ENCODE measurements at regions not wholly inside any gene's neighbourhood (a gene's known extent, or its start where the extent isn't known, plus 50 kb on each side); places are given as distances from the start of the nearest gene placed in this dataset.

DNA sequence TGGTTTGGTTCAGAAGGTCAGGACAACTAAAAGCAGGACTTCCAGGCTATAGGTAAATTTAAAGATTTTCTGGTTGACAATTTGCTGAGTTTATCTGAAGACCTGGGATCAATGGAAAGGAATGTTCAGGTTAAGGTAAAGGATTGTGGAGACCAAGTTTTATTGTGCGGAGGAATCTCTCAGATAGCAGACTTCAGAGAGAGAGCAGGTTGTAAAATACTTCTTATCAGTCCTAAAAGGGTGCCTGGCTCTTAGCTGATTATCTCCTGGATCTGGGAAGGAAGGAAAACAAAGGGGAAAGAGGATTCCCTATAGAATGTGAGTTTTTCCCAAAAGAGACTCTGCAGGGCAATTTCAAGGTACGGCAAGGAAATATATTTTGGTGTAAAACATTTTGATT, 851.5 kb downstream of the DACH1 start:
- Mint-ChIP-seq H3K27ac (ENCODE audit: unreplicated experiment) (no peak overlapping the region), H3K27me3 (ENCODE audit: low read depth, unreplicated experiment) (no peaks in the 10 kb centered on the region), H3K36me3 (ENCODE audit: low read depth, unreplicated experiment) (no peaks in the 10 kb centered on the region), H3K9me3 (ENCODE audit: unreplicated experiment) (no peaks in the 10 kb centered on the region), H3K4me1 (ENCODE audit: low read depth, unreplicated experiment) (peaks cover 5% of the 10 kb centered on the region), H3K4me3 (ENCODE audit: unreplicated experiment) (no peak overlapping the region)
- no peak for TF ChIP-seq EZH2 (IDR thresholded peaks at IDR 0.05; ENCODE audit: insufficient read depth, low read length)
- TF ChIP-seq, protein P1, sequence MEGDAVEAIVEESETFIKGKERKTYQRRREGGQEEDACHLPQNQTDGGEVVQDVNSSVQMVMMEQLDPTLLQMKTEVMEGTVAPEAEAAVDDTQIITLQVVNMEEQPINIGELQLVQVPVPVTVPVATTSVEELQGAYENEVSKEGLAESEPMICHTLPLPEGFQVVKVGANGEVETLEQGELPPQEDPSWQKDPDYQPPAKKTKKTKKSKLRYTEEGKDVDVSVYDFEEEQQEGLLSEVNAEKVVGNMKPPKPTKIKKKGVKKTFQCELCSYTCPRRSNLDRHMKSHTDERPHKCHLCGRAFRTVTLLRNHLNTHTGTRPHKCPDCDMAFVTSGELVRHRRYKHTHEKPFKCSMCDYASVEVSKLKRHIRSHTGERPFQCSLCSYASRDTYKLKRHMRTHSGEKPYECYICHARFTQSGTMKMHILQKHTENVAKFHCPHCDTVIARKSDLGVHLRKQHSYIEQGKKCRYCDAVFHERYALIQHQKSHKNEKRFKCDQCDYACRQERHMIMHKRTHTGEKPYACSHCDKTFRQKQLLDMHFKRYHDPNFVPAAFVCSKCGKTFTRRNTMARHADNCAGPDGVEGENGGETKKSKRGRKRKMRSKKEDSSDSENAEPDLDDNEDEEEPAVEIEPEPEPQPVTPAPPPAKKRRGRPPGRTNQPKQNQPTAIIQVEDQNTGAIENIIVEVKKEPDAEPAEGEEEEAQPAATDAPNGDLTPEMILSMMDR (IDR thresholded peaks at IDR 0.05; ENCODE audit: insufficient read depth, low read depth, low read length), result no peak
- no peaks in the 10 kb centered on the region for H3K79me2 ChIP-seq (ENCODE audit: insufficient read depth, low read length)
- DNase-seq (ENCODE audit: low read depth) (no peak), FAIRE-seq (no peak)
- no peaks in the 10 kb centered on the region for H3K36me3 ChIP-seq (ENCODE audit: insufficient read depth, low read length)
- no peaks in the 10 kb centered on the region for H3K4me1 ChIP-seq (ENCODE audit: insufficient read depth, low read length)
- H4K20me1 ChIP-seq (ENCODE audit: insufficient read depth, low read length), result no peaks in the 10 kb centered on the region
- no peak overlapping the region for H3K4me3 ChIP-seq (ENCODE audit: insufficient read depth, low read depth, low read length)
- no peak overlapping the region for H2AFZ ChIP-seq (ENCODE audit: low read depth, low read length)
- H3K27me3 ChIP-seq (ENCODE audit: insufficient read depth, low read length), result no peaks in the 10 kb centered on the region
- no peak overlapping the region for H3K4me2 ChIP-seq (ENCODE audit: low read length)
- no peak overlapping the region for H3K9ac ChIP-seq (ENCODE audit: low read length)
- no peak overlapping the region for H3K27ac ChIP-seq (ENCODE audit: low read depth, low read length)
- H3K9me3 ChIP-seq (ENCODE audit: insufficient read depth, low read depth, low read length), result no peaks in the 10 kb centered on the region

DNA sequence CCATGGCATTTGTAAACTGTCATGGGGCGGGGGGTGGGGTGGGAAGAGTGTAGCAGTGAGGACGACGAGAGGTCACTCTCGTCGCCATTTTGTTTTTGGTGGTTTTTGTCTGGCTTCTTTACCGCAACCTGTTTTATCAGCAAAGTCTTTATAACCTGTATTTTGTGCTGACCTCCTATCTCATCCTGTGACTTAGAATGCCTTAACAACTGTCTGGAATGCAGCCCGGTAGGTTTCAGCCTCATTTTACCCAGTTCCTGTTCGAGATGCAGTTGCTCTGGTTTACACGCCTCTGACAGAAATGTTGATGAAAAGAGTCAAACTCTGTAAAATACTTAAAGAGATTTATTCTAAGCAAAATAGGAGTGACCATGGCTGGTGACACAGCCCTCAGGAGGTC, 852.0 kb downstream of the DACH1 start:
- no peak for TF ChIP-seq EZH2 (IDR thresholded peaks at IDR 0.05; ENCODE audit: insufficient read depth, low read length)
- FAIRE-seq (no peak), DNase-seq (ENCODE audit: low read depth) (no peak)
- H3K4me1 Mint-ChIP-seq (ENCODE audit: low read depth, unreplicated experiment), result peaks cover 5% of the 10 kb centered on the region
- Histone ChIP-seq H3K9me3 (ENCODE audit: insufficient read depth, low read depth, low read length) (no peaks in the 10 kb centered on the region), H2AFZ (ENCODE audit: low read depth, low read length) (no peak overlapping the region), H3K9ac (ENCODE audit: low read length) (no peak overlapping the region), H3K27me3 (ENCODE audit: insufficient read depth, low read length) (no peaks in the 10 kb centered on the region), H4K20me1 (ENCODE audit: insufficient read depth, low read length) (no peaks in the 10 kb centered on the region), H3K79me2 (ENCODE audit: insufficient read depth, low read length) (no peaks in the 10 kb centered on the region), H3K36me3 (ENCODE audit: insufficient read depth, low read length) (no peaks in the 10 kb centered on the region), H3K4me3 (ENCODE audit: insufficient read depth, low read depth, low read length) (no peak overlapping the region), H3K27ac (ENCODE audit: low read depth, low read length) (no peak overlapping the region), H3K4me1 (ENCODE audit: insufficient read depth, low read length) (no peaks in the 10 kb centered on the region), H3K4me2 (ENCODE audit: low read length) (no peak overlapping the region)
- no peaks in the 10 kb centered on the region for H3K27me3 Mint-ChIP-seq (ENCODE audit: low read depth, unreplicated experiment)
- no peak overlapping the region for H3K4me3 Mint-ChIP-seq (ENCODE audit: unreplicated experiment)
- no peaks in the 10 kb centered on the region for H3K9me3 Mint-ChIP-seq (ENCODE audit: unreplicated experiment)
- no peak overlapping the region for H3K27ac Mint-ChIP-seq (ENCODE audit: unreplicated experiment)
- H3K36me3 Mint-ChIP-seq (ENCODE audit: low read depth, unreplicated experiment), result no peaks in the 10 kb centered on the region

DNA sequence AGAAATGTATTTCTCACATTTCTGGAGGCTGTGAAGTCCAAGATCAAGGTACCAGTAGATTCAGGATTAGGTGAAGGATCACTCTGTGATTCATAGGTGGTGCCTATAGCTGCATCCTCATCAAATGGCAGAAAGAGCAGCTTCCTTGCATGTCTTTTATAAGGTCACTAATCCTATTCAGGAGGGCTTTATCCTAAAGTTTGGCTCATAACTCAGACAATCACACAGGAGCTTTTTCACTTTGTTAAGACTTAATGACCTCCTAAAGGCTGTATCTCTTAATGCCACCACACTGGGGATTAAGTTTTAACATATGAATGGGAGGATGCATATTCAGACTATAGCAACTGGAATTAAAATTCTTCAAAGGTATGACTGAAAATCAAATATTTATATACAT, 861.1 kb downstream of the DACH1 start:
- H3K27me3 Mint-ChIP-seq (ENCODE audit: low read depth, unreplicated experiment), result no peaks in the 10 kb centered on the region

More for the DNA sequence above, 861.1 kb downstream of the DACH1 start:
- no peak for FAIRE-seq
- no peak overlapping the region for H3K4me3 Mint-ChIP-seq (ENCODE audit: unreplicated experiment)
- H3K9me3 Mint-ChIP-seq (ENCODE audit: unreplicated experiment), result no peaks in the 10 kb centered on the region
- Histone ChIP-seq H3K36me3 (ENCODE audit: insufficient read depth, low read length) (no peaks in the 10 kb centered on the region), H3K4me3 (ENCODE audit: insufficient read depth, low read depth, low read length) (no peak overlapping the region), H3K27me3 (ENCODE audit: insufficient read depth, low read length) (no peaks in the 10 kb centered on the region), H3K9me3 (ENCODE audit: insufficient read depth, low read depth, low read length) (no peaks in the 10 kb centered on the region), H3K27ac (ENCODE audit: low read depth, low read length) (no peak overlapping the region), H2AFZ (ENCODE audit: low read depth, low read length) (no peak overlapping the region), H4K20me1 (ENCODE audit: insufficient read depth, low read length) (no peaks in the 10 kb centered on the region), H3K79me2 (ENCODE audit: insufficient read depth, low read length) (no peaks in the 10 kb centered on the region), H3K4me1 (ENCODE audit: insufficient read depth, low read length) (no peaks in the 10 kb centered on the region), H3K9ac (ENCODE audit: low read length) (no peak overlapping the region), H3K4me2 (ENCODE audit: low read length) (no peak overlapping the region)
- no peak overlapping the region for H3K27ac Mint-ChIP-seq (ENCODE audit: unreplicated experiment)
- DNase-seq (ENCODE audit: low read depth), result no peak
- no peaks in the 10 kb centered on the region for H3K36me3 Mint-ChIP-seq (ENCODE audit: low read depth, unreplicated experiment)
- no peak for TF ChIP-seq EZH2 (IDR thresholded peaks at IDR 0.05; ENCODE audit: insufficient read depth, low read length)
- TF ChIP-seq, protein P1 (IDR thresholded peaks at IDR 0.05; ENCODE audit: insufficient read depth, low read depth, low read length), result no peak
- H3K4me1 Mint-ChIP-seq (ENCODE audit: low read depth, unreplicated experiment), result no peaks in the 10 kb centered on the region

Measured in astrocyte (in vitro differentiated cells and primary cell).